NCI-H82 treated with DMSO at 0.1 percent for 48 hours (cell line): ENCODE measurements at regions not wholly inside any gene's neighbourhood (a gene's known extent, or its start where the extent isn't known, plus 50 kb on each side); places are given as distances from the start of the nearest gene placed in this dataset.
"Not testable (repeated sequence)": the region's sequence is repeated elsewhere in the genome, so short reads cannot be mapped to it uniquely, and the experiment has no call there.

Experiments used
- DNase-seq: peaks from one replicate; lab custom pipeline; 2025; ENCODE audit not compliant: unreplicated experiment; lab: John Stamatoyannopoulos, UW

DNA sequence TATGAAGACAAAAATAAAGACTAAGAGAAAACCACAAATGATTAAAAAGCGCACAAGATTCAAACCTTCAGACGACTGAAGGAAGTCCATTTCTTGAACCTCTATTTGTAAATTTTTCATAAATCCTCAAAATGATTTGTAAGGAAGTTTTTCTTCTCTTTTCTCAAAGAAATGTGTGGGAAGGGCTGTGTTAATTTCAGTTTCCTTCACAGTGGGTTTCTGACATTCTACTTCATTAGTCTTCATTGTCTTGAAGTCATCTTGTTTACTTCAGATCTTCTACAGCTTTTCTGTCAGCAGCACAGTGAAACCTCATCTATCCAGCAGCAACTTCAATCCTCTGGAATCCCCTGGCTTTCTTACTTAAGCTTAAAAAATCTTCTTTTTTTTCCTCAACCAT lies 87.6 kb upstream of the MYLIP start:
- no peak for DNase-seq

DNA sequence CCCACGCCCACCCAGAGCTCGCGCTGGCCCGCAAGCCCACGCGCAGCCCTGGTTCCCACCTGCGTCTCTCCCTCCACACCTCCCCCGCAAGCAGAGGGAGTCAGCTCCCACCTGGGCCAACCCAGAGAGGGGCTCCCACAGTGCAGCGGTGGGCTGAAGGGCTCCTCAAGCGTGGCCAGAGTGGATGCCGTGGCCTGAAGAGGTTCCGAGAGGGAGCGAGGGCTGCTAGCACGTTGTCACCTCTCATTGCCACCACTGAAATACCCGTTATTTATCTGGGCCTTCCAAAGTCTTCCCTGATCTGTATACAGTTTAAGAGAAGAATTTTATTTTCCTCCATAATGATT lies 88.3 kb upstream of the MYLIP start:
- no peak for DNase-seq

DNA sequence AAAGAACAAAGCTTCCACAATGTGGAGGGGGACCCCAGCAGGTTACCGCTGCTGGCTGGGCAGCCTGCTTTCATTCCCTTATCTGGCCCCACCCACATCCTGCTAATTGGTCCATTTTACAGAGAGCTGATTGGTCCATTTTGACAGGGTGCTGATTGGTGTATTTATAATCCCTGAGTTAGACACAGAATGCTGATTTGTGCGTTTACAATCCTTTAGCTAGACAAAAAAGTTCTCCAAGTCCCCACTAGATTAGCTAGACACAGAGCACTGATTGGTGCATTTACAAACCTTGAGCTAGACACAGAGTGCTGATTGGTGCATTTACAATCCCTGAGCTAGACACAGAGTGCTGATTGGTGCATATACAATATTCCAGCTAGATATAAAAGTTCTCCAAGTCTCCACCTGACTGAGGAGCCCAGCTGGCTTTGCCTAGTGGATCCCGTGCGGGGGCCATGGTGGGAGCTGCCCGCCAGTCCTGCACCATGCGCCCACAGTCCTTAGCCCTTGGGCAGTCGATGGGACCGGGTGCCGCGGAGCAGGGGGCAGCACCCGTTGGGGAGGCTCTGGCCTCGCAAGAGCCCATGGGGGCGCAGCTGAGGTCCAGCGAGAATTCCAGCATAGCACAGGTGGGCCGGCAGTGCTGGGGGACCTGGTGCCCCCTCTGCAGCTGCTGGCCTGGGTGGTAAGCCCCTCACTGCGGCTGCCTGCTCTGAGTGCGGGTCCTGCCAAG lies 88.8 kb upstream of the MYLIP start:
- DNase-seq = not testable (repeated sequence)

DNA sequence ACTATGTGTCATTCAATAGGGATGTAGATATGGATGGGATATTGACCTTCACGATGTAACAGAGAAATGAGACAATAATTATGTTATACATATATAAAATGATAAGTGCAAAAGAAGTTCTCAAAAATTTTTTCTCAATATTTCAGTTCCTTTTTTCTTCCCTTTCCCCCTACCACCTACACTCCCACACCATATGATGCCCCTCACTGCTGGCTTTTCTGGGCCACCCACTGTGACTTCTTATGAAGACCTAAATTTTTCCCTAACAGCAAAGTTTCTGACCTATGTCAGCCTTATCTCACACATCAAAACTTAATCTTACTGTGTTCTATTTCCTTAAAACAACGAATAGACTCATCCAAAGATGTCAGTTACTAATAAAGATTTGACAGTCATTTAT lies 89.9 kb upstream of the MYLIP start:
- no peak for DNase-seq

DNA sequence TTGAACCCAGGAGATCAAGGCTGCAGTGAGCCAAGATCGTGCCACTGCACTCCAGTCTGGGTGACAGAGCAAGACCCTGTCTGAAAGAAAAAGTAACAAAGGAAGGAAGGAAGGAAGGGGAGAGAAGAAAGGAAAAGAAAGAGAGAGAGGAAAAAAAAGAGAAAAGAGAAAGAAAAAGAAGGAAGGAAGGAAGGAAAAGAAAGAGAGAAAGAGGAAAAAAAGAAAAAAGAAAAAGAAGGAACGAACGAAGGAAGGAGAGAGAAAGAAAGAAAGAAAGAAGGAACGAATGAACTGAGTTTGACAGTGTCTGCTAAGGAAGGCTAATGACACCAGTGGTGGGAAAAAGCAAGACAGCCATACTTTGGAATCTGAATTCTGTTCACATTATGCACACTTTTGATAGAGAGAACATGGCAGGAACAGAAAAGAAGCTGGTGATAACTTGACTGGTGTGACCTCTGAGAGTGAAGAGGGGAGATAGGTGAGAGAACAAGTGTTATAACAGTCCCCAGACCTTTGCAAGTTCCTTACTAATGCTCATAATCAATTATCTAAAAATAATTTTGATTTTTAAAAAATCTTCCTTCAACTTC lies 93.3 kb upstream of the MYLIP start:
- no peak for DNase-seq

DNA sequence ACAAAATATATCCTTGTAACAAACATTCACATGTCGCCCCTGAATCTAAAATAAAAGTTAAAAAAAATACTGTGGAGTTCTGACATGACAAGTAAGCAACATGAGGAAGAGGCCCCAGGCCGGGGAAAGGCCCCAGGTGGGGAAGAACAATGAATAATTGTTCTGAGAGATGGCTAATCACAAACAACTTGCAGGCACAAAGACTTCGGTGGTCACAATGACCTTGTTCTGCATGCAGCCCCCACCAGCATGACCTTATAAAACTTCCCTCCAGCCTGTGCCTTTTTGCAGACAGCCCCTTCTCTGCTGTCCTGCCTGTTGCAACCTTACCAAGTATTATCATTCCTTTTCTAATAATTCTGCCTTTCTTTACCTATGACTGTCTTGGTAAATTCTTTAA lies 95.7 kb upstream of the MYLIP start:
- no peak for DNase-seq

DNA sequence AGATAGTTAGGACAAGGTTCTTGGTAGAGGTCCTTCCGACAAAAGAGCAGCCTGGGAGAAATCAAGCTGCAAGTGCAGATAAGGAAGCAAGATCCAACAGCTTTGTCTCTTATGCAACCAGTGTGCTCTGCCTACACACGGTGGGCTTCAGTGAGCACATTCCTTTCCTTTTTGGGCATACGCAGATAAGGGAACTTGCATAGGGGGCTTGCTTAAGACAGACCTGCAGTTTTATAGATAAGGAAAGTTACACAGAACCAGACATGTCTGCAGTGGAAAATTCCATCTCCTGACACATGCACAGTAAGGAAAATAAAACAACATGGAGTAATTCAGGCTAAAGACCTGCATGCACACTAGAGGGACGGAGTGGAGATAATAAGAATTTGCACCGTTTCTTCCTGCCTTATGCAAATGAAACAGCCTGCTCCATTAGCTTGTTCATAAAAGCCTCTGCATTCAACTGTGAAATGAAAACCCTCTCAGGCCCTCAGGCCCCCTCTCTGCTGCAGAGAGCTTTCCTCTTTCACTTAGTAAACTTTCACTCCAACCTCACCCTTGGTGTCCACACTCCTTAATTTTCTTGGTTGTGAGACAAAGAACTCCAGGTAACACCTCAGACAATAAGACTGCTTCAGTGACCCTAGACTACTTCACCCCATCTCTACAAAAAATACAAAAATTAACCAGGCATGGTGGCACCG lies 97.5 kb upstream of the MYLIP start:
- no peak for DNase-seq

DNA sequence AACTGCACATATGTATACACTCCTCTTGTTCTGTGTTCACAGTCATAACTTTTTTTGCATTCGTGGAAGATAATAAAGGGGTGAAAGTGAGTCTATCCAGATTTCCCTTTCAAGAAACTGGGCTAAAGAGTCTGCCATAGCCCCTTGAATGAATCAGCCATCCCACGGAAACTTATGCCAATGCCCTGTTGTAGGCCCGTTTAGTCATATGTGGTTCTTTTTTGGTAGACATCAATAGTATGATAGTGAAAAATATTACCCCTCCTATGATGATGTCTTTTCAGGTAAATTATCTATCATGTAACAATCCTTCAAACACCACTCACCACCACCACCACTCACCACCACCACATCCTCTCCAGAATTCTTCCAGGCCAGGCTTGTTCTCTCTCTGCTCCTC lies 99.9 kb upstream of the MYLIP start:
- DNase-seq = no peak

DNA sequence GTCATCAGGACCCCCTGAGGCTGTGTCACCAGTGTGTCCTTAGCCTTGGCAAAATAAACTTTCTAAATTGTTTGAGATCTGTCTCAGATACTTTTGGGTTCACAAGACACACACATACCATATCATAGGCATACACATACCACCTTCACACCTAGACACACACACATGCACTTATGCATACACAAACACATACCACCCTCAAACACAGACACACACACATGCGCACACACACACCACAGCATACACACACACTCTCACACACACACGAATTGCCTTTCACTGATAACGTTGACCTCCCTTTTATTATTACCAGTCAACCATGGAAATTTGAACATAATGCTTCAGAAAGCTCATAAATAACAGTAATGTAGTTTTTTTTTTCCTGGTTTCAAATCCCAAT lies 108.6 kb upstream of the MYLIP start:
- no peak for DNase-seq

DNA sequence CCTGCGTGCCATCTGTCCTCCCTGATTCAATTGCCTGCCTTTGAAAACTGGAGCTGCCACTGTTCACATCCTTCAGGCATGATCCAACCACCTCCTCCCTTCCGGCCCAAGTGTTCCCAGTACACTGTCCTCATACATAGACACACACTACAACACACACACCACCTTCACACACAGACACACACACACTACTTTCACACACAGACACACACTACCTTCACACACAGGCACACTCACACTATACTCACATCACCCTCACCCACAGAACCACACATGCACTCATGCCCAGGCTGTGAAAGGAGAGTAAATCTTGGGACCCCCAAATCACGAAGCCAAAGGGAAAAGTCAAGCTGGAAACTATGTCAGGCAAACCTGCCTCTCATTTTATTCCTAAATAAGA lies 109.4 kb upstream of the MYLIP start:
- DNase-seq = no peak

DNA sequence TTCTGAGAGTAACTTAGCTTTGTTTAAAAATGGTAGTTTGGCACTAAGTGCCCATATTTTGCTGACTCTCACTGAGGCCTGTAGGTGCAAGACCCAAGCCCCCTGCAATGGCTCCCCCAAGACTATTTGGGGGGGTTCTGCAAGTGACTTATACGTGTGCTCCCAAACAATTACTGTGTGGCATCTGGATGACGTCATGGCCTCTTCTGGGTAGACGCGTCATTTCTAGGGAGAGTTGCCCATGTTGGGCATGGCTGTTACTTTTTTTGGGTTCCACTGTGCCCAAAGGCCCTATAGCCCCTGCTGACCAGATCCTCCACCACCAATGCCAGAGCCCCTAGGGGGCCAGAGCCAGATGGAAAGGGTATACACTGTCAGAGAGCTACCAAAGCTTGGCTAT lies 110.3 kb upstream of the MYLIP start:
- DNase-seq = no peak

DNA sequence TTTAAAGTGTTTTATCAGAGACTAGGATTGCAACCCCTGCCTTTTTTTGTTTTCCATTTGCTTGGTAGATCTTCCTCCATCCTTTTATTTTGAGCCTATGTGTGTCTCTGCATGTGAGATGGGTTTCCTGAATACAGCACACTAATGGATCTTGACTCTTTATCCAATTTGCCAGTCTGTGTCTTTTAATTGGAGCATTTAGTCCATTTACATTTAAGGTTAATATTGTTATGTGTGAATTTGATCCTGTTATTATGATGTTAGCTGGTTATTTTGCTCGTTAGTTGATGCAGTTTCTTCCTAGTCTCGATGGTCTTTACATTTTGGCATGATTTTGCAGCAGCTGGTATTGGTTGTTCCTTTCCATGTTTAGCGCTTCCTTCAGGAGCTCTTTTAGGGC lies 114.6 kb upstream of the MYLIP start:
- DNase-seq = not testable (repeated sequence)

DNA sequence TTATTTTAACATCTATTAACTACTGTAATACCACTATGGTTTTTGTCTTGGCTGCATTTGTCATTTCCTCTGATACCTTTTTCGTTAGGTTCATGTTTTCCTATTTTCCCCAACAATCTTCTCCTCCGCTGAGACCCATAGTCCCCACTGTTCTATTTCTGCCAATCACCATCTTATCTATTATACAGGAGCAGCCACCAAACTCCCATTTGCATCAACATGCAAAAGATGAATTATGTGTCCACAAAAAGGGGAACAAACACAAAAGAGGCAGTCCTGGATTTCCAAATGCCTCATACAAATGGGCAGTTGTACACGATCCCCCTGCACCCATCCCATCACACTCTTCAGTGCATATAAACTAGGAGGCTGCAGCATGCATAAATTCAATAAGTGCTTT lies 121.7 kb upstream of the MYLIP start:
- DNase-seq = no peak

DNA sequence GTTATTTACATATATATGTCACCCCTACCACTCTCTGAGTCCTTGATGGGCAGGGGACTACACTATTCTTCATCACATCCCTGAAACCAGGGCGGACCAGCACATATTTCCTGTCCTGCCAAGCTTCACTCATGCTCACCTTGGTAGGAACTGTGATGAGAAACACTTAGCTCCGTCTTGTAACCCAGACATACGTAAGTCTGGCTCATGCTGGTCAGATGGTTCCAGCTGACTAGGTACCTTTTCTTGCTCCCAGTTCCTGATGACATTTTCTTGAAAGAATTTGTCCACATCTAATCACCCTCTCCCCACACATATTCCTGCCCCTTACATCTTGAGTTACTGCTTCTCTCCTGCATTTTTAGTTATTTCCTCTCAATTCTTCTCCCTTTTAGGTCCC lies 122.2 kb upstream of the MYLIP start:
- no peak for DNase-seq

DNA sequence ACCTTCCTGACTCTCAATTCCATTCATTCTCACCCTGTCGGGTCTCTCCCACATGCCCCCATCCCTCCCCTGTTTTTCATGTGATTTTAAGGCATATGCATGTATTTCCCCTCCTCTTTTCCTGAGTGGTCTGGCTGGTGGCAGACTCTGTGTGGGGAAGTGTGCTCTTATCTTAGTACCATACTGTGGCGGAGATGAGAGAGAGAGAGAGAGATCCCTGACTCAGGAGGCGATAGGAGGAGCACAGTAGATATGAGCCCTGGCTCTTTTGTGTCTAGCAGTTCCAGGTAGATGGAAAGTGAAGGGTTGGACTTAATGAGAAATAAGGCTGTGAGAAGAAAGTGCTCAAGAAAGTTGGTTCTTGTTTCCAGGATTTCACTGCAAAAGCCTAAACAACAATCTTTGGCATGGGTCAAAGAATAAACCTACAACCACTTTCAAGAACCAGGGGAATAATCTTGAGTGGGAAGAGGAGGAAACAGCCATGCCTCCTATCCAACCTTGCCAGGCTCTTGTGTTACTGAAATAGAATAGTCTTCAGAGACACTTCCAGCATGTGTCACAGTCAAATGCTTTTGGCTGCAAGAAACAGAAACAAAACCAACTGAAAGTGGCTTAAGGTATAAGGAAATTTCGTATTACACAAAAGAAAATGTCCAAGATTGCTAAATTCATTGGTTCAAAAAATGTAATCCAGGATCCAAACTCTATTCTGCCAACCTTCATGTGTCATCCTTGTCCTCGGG lies 123.8 kb upstream of the MYLIP start:
- DNase-seq = no peak

DNA sequence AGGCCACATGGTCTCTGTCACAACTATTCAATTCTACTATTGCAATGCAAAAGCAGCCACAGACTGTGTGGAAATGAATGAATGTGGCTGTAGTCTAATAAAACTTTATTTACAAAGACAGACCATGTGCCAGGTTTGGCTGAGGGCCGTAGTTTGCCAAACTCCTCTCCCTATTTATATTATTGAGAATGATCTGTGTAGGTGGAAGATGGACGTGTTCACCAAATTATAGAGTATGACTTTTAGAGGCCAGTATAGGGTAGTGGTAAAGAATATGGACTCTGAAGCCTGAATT lies 125.7 kb upstream of the MYLIP start:
- no peak for DNase-seq

DNA sequence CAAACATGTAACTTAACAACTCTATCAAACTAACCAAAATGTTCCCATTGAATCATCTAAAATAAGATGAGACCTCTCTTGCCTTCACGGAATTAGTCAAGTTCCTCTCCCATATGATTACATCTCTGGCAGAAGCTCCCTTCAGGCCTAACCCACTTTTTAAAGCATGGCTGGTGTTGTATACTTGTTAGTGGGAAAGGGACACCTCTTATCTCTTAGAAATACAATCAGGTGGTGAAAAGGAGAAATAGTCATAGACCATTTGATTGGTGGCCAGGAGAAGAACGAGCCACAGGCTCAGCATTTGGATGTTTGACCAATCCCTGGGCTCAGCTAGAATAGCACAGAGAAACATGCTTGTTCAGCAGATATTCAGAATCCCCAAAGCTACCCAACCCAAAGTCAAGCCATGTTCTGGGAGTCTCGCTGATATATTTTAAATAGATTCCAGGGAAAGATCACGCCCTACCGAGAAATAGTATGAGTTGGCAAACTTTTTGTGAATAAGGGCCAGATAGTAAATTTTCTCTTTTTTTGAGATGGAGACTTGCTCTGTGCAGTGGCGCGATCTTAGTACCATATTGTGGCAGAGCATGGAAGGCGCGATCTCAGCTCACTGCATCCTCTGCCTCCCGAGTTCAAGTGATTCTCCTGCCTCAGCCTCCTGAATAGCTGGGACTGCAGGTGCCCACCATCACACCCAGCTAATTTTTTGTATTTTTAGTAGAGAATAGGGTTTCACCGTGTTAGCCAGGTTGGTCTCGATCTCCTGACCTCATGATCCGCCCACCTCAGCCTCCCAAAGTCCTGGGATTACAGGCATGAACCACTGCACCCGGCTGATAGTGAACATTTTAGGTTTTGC lies 126.3 kb upstream of the MYLIP start:
- no peak for DNase-seq

DNA sequence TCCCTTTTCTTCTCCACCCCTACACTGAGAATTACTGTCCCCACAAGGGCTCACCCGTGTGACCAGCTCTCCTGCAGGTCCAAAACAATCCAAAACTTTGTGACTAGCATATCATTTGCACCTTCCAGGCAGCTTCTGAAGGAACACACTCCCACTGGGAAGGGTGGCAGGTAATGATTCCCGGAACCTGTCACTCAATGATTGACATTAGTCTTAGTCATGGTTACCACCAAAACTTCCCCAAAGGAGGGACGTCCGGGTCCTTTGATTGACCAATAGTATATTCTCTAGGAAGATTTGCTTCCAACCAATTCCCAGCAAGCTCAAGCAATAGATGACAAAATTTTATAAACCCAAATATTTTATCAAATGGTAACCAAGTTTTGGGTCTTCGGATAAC lies 127.7 kb upstream of the MYLIP start:
- DNase-seq = no peak

DNA sequence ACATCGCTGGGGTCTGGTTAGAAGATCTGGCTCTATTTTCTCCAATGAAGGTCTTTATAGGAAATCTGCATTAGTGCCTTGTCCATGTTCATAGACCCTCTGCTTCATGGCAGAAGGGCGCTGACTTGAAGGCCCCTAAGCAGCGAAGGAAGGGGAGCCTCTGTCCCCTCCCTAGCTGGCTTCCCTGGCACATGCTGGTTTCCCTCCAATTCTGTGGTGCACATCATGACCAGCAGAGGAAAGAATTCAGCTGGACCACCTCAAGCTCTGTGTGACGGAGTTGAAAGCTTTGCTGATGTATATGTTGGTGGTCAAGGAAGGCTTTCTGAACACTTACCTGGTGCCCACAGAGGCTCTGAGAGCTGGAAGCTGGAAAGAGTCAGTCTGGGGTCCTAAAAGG lies 129.7 kb upstream of the MYLIP start:
- no peak for DNase-seq

DNA sequence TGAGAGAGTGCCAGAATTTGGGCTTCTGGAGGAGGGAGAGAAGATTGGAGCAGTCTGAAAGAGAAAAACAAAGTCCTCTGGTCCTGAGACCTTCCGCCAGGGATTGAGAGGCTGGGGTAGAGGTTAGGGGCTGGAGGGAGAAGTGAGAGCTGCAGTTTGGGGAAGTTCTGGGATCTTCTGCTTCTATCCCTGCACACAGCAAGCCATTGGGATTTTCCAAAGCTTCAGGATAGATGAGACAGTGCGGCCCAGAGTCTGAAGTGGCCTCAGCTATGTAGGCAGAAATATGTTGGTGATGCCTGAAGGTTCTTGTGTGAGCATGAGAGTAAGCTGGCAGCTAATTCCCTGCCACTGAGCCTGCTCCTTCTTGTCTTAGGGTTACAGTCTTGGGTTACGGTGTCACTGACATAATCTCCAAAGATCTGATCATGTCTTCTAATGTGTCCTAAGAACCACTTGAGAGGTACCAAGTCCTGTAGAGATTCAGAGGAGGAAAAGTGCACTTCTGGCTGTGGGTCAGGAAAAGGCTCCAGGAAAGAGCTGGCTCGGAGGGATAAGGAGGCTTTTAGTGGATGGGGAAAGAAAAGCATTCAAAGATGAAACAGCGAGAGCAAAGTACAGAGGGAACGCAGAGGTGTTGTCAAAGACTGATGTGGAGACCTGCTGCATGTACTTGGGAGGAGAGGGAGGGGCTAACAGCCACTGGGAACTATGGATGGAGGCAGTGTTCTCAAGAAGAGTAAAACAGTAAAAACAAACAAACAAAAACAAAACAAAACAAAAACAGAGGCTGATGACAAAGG lies 131.1 kb upstream of the MYLIP start:
- no peak for DNase-seq
